Transverse colon (tissue), 4 donors: ENCODE measurements at regions not wholly inside any gene's neighbourhood (a gene's known extent, or its start where the extent isn't known, plus 50 kb on each side); places are given as distances from the start of the nearest gene placed in this dataset.

Experiments used
- EP300 ChIP-seq: sonication (generic); formaldehyde crosslinking; IDR thresholded peaks from one replicate; pipeline ENCODE4 v1.6.1; 2017; ENCODE audit warnings: antibody characterized with exemption, low read depth
- POLR2A ChIP-seq: fragments of 450-650 bp; IDR thresholded peaks from one replicate; pipeline ENCODE4 v1.6.1; 2016; ENCODE audit warnings: antibody characterized with exemption, mild to moderate bottlenecking, moderate library complexity
- POLR2AphosphoS5 ChIP-seq, 3 donors: sonication (generic); formaldehyde crosslinking; IDR thresholded peaks; one replicate each; pipeline ENCODE4 v1.6.1; 2016; ENCODE audit warnings: antibody characterized with exemption in 3 of 3
- TF ChIP-seq, protein P1 (sequence below), 5 experiments: fragments of 200-600 bp in 3 of 5; fragments of 450-650 bp in 2 of 5; sonication (generic) in 3 of 5; IDR thresholded peaks; 1 replicate in 2 of 5; 2 replicates in 3 of 5; pipeline ENCODE4 v1.5.1; 2016 to 2017; ENCODE audit warnings: antibody characterized with exemption in 5 of 5, inconsistent platforms in 3 of 5, mild to moderate bottlenecking in 2 of 5, moderate library complexity in 1 of 5

DNA sequence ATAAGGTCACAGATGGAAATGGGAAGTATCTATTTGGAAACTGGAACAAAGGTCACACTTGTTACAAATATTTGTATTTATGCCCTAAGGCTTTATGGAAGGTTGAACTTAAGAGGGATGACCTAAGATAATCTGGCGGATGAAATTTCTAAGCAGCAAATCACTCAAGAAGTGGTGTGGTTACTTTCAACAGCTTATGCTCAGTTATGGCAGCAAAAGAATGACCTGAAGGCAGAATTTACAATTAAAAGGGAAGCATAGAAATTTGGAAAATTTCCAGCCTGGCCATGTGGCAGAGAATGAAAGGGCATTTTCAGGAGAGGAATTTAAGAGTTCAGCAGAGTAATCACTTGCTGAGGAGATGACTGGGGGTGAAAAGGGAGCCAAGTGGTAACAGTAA, 95.8 kb upstream of the TNS3 start:
- no peak for TF ChIP-seq EP300
- no peak for TF ChIP-seq POLR2A
- TF ChIP-seq, protein P1, sequence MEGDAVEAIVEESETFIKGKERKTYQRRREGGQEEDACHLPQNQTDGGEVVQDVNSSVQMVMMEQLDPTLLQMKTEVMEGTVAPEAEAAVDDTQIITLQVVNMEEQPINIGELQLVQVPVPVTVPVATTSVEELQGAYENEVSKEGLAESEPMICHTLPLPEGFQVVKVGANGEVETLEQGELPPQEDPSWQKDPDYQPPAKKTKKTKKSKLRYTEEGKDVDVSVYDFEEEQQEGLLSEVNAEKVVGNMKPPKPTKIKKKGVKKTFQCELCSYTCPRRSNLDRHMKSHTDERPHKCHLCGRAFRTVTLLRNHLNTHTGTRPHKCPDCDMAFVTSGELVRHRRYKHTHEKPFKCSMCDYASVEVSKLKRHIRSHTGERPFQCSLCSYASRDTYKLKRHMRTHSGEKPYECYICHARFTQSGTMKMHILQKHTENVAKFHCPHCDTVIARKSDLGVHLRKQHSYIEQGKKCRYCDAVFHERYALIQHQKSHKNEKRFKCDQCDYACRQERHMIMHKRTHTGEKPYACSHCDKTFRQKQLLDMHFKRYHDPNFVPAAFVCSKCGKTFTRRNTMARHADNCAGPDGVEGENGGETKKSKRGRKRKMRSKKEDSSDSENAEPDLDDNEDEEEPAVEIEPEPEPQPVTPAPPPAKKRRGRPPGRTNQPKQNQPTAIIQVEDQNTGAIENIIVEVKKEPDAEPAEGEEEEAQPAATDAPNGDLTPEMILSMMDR (IDR thresholded peaks at IDR 0.05) = no peak
- no peak for TF ChIP-seq POLR2AphosphoS5 (IDR thresholded peaks at IDR 0.05)
